Mesenchymal stem cell (in vitro differentiated cells and primary cell): ENCODE measurements at regions not wholly inside any gene's neighbourhood (a gene's known extent, or its start where the extent isn't known, plus 50 kb on each side); places are given as distances from the start of the nearest gene placed in this dataset.
A peak's percentile ranks its signal among the peaks of the same experiment; 100 is the strongest.
"Not testable (repeated sequence)": the region's sequence is repeated elsewhere in the genome, so short reads cannot be mapped to it uniquely, and the experiment has no call there.

ENCODE experiments used
- DNase-seq: peaks from one replicate; pipeline ENCODE4 v3.0.0-alpha.2; 2013
- H2AFZ ChIP-seq: one replicate; pipeline ENCODE4 v1.6.1; 2013; ENCODE audit warnings: low read depth, mild to moderate bottlenecking, control low read depth, inconsistent platforms, low read length, moderate library complexity
- H2AK5ac ChIP-seq: 2 replicates; pipeline ENCODE4 v1.6.1; 2013; ENCODE audit warnings: low read length, moderate library complexity, mild to moderate bottlenecking, inconsistent platforms; ENCODE audit not compliant: severe bottlenecking
- H2BK120ac ChIP-seq: one replicate; pipeline ENCODE4 v1.6.1; 2013; ENCODE audit warnings: low read depth, mild to moderate bottlenecking, inconsistent platforms, low read length, moderate library complexity
- H2BK12ac ChIP-seq, 2 experiments: one replicate each; pipeline ENCODE4 v1.6.1; 2013; ENCODE audit warnings: inconsistent platforms in 2 of 2, low read length in 2 of 2, mild to moderate bottlenecking in 2 of 2, moderate library complexity in 2 of 2, control low read depth in 1 of 2
- H2BK15ac ChIP-seq: one replicate; pipeline ENCODE4 v1.6.1; 2013; ENCODE audit warnings: mild to moderate bottlenecking, low read depth, inconsistent platforms; ENCODE audit not compliant: poor library complexity, severe bottlenecking
- H2BK5ac ChIP-seq: 2 replicates; pipeline ENCODE4 v1.6.1; 2013; ENCODE audit warnings: low read depth, mild to moderate bottlenecking, low read length, control low read depth, inconsistent platforms; ENCODE audit not compliant: poor library complexity, severe bottlenecking
- H3K14ac ChIP-seq, 2 experiments: one replicate each; pipeline ENCODE4 v1.6.1; 2013; ENCODE audit warnings: inconsistent platforms in 2 of 2, low read length in 2 of 2, control low read depth in 1 of 2, mild to moderate bottlenecking in 1 of 2, moderate library complexity in 1 of 2
- H3K18ac ChIP-seq, 2 experiments: one replicate each; pipeline ENCODE4 v1.6.1; 2013; ENCODE audit warnings: inconsistent platforms in 2 of 2, low read length in 2 of 2, control low read depth in 1 of 2, low read depth in 1 of 2, mild to moderate bottlenecking in 1 of 2
- H3K23ac ChIP-seq, 2 experiments: one replicate each; pipeline ENCODE4 v1.6.1; 2013; ENCODE audit warnings: inconsistent platforms in 2 of 2, low read length in 2 of 2, mild to moderate bottlenecking in 2 of 2, moderate library complexity in 2 of 2, control low read depth in 1 of 2
- H3K27ac ChIP-seq: 2 replicates; pipeline ENCODE4 v1.5.1; 2013; ENCODE audit warnings: mild to moderate bottlenecking, moderate library complexity, low read length, control low read depth, inconsistent platforms; ENCODE audit not compliant: poor library complexity, severe bottlenecking
- H3K27me3 ChIP-seq, 2 experiments: 2 replicates each; pipeline versions ENCODE4 v1.6.1 to v1.7.0; 2013; ENCODE audit warnings: low read length in 2 of 2, mild to moderate bottlenecking in 2 of 2, moderate library complexity in 2 of 2, control low read depth in 1 of 2, inconsistent platforms in 1 of 2; ENCODE audit not compliant: control insufficient read depth in 1 of 2, insufficient read depth in 1 of 2
- H3K36me3 ChIP-seq, 2 experiments: 2 replicates each; pipeline versions ENCODE4 v1.6.1 to v1.7.0; 2013; ENCODE audit warnings: low read length in 2 of 2, control low read depth in 1 of 2, inconsistent platforms in 1 of 2, low read depth in 1 of 2, mild to moderate bottlenecking in 1 of 2; ENCODE audit not compliant: insufficient read depth in 2 of 2, control insufficient read depth in 1 of 2
- H3K4ac ChIP-seq, 2 experiments: one replicate each; pipeline ENCODE4 v1.6.1; 2013; ENCODE audit warnings: inconsistent platforms in 2 of 2, low read length in 2 of 2, mild to moderate bottlenecking in 2 of 2, moderate library complexity in 2 of 2, control low read depth in 1 of 2, low read depth in 1 of 2
- H3K4me1 ChIP-seq: 2 replicates; pipeline ENCODE4 v1.6.1; 2013; ENCODE audit warnings: low read depth, low read length, control low read depth; ENCODE audit not compliant: control insufficient read depth, insufficient read depth
- H3K4me2 ChIP-seq: 2 replicates; pipeline ENCODE4 v1.6.1; 2013; ENCODE audit warnings: low read length, mild to moderate bottlenecking, inconsistent platforms; ENCODE audit not compliant: poor library complexity, severe bottlenecking
- H3K4me3 ChIP-seq, 2 experiments: 2 replicates each; pipeline versions ENCODE4 v1.5.1 to v1.7.0; 2013; ENCODE audit warnings: low read length in 2 of 2, mild to moderate bottlenecking in 2 of 2, control low read depth in 1 of 2, low read depth in 1 of 2; ENCODE audit not compliant: insufficient read depth in 1 of 2
- H3K79me1 ChIP-seq: replicated peaks from 2 replicates; pipeline ENCODE4 v1.6.1; 2013; ENCODE audit warnings: mild to moderate bottlenecking, control low read depth, low read length, inconsistent platforms; ENCODE audit not compliant: poor library complexity, severe bottlenecking
- H3K9ac ChIP-seq: 2 replicates; pipeline ENCODE4 v1.7.0; 2013; ENCODE audit warnings: mild to moderate bottlenecking, low read length, moderate library complexity
- H3K9me3 ChIP-seq: 2 replicates; pipeline ENCODE4 v1.7.0; 2013; ENCODE audit warnings: mild to moderate bottlenecking, low read length; ENCODE audit not compliant: control insufficient read depth
- H4K8ac ChIP-seq: one replicate; pipeline ENCODE4 v1.6.1; 2013; ENCODE audit warnings: inconsistent platforms, mild to moderate bottlenecking, low read length, moderate library complexity
- H4K91ac ChIP-seq: one replicate; pipeline ENCODE4 v1.6.1; 2013; ENCODE audit warnings: mild to moderate bottlenecking, low read length, inconsistent platforms
- WGBS: methylation state at CpG from one replicate; pipeline ENCODE4 v1.1.7; 2013; ENCODE audit warnings: mixed read lengths; 5-methylcytosine and 5-hydroxymethylcytosine counted together

GRCh38 chr10:81594991-81595390 is 280.0 kb upstream of the NRG3 start:
- H3K9ac ChIP-seq = no peak overlapping the region
- no CpG with 5 or more reads among the region's 1 CpG for WGBS
- no peak overlapping the region for H2BK120ac ChIP-seq

DNA sequence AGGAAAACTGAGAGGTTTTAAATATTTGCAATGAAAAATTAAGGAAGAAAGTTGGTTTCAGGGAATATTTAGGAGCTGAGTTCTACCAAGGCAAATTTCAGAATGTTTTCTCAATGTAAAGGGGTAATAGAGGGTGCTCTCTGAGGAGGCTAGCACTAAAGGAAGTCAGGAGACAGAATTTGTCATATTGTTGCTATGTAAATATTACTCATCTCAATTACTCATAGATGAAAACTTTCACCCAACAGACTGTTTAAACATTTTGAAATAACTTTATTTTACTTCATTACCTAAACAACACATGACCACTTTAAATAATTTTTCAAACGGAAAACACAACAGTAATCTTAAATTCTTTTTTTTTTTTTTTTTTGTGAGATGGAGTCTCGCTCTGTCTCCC is 274.8 kb upstream of the NRG3 start:
- Histone ChIP-seq H4K91ac (no peak overlapping the region), H3K4me2 (no peak overlapping the region), H3K4me1 (peaks cover 1% of the 10 kb centered on the region), H3K4ac (no peak overlapping the region), H2BK15ac (no peak overlapping the region), H3K27ac (no peak overlapping the region), H2AK5ac (no peak overlapping the region), H3K4me3 (no peak overlapping the region), H3K36me3 (no peaks in the 10 kb centered on the region), H3K23ac (no peak overlapping the region), H2AFZ (no peak overlapping the region), H3K79me1 (no peaks in the 10 kb centered on the region), H2BK120ac (no peak overlapping the region), H2BK5ac (no peak overlapping the region), H3K14ac (no peak overlapping the region), H3K9ac (peak overlapping the region; percentile 36), H3K18ac (no peak overlapping the region), H4K8ac (no peak overlapping the region), H3K27me3 (no peaks in the 10 kb centered on the region), H2BK12ac (no peak overlapping the region), H3K9me3 (no peaks in the 10 kb centered on the region)
- peak; percentile 72 for DNase-seq
- WGBS = 100% methylated on average over 1 of the region's 2 CpGs

More at GRCh38 chr10:81594991-81595390, 280.0 kb upstream of the NRG3 start:
- Histone ChIP-seq H2BK5ac (no peak overlapping the region), H3K4me2 (no peak overlapping the region), H4K8ac (no peak overlapping the region), H3K4me3 (no peak overlapping the region), H3K23ac (no peak overlapping the region), H2AFZ (no peak overlapping the region), H2AK5ac (no peak overlapping the region), H3K27me3 (no peaks in the 10 kb centered on the region), H3K18ac (no peak overlapping the region), H4K91ac (no peak overlapping the region), H2BK15ac (no peak overlapping the region), H3K14ac (no peak overlapping the region), H3K9me3 (peaks cover 26% of the 10 kb centered on the region), H3K36me3 (no peaks in the 10 kb centered on the region), H3K4ac (no peak overlapping the region), H3K4me1 (no peaks in the 10 kb centered on the region), H3K79me1 (no peaks in the 10 kb centered on the region), H3K27ac (no peak overlapping the region), H2BK12ac (no peak overlapping the region)
- no peak for DNase-seq

- no peak overlapping the region for H4K91ac ChIP-seq
- no peak overlapping the region for H3K4ac ChIP-seq
- H2AK5ac ChIP-seq = no peak overlapping the region
- no peak overlapping the region for H3K14ac ChIP-seq
- DNase-seq = no peak
- no peak overlapping the region for H3K27ac ChIP-seq
- no peak overlapping the region for H2BK120ac ChIP-seq
- no peaks in the 10 kb centered on the region for H3K27me3 ChIP-seq
- H3K4me1 ChIP-seq = peaks cover 1% of the 10 kb centered on the region
- no peak overlapping the region for H2BK5ac ChIP-seq
- H2BK12ac ChIP-seq = no peak overlapping the region
- no peak overlapping the region for H3K23ac ChIP-seq
- H3K9ac ChIP-seq = no peak overlapping the region
- no peaks in the 10 kb centered on the region for H3K79me1 ChIP-seq
- no peak overlapping the region for H3K4me3 ChIP-seq
- H3K4me2 ChIP-seq = no peak overlapping the region
- WGBS = 74% methylated on average over 3 of the region's 4 CpGs
- H3K36me3 ChIP-seq = no peaks in the 10 kb centered on the region
- H2BK15ac ChIP-seq = no peak overlapping the region
- no peak overlapping the region for H2AFZ ChIP-seq
- peaks cover 3% of the 10 kb centered on the region for H3K9me3 ChIP-seq
- no peak overlapping the region for H3K18ac ChIP-seq
- H4K8ac ChIP-seq = no peak overlapping the region
These were observed 271.8 kb upstream of the NRG3 start for GRCh38 chr10:81603106-81603620.

DNA sequence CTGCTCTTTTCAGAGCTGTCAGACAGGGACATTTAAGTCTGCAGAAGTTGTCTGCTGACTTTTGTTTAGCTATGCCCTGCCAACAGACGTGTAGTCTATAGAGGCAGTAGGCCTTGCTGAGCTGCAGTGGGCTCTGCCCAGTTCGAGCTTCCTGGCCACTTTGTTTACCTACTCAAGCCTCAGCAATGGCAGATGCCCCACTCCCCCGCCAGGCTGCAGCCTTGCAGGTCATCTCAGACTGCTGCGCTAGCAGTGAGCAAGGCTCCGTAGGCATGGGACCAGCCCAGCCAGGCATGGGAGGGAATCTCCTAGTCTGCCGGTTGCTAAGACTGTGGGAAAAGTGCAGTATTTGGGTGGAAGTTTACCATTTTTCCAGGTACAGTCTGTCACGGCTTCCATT is 230.5 kb upstream of the NRG3 start:
- H2BK5ac ChIP-seq, H3K23ac ChIP-seq, H3K4me1 ChIP-seq, H2BK120ac ChIP-seq, H3K14ac ChIP-seq, H3K79me1 ChIP-seq, H4K8ac ChIP-seq, H3K27ac ChIP-seq, H2BK12ac ChIP-seq, H3K4me3 ChIP-seq, H3K4ac ChIP-seq, H2BK15ac ChIP-seq, H3K4me2 ChIP-seq, DNase-seq, H3K18ac ChIP-seq, H4K91ac ChIP-seq, H3K9ac ChIP-seq, H3K27me3 ChIP-seq, H3K36me3 ChIP-seq, H2AFZ ChIP-seq, H2AK5ac ChIP-seq: not testable (repeated sequence)
- peaks cover 47% of the 10 kb centered on the region for H3K9me3 ChIP-seq
- 70% methylated on average over 6 of the region's 7 CpGs for WGBS
